ENCODE measurements at regions not wholly inside any gene's neighbourhood (a gene's known extent, or its start where the extent isn't known, plus 50 kb on each side); places are given as distances from the start of the nearest gene placed in this dataset.

DNA sequence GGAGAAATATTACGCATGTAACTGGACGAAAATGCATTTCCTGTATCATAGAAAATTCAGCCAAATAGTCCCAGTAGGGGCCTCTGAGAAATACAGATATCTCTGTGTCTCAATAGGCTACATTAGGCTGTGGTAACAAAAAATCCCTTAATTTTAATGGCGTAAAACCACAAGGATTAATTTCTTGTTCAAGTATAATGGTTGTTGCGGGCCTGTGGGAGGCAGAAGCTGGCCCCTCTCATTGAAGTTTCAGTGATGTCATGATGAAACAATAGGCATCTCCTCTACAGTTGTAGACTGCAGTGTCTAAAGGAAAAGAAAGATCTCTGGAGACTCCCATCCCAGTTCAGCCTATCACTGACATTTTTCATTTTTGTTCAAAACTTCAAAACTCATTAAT, 1625.6 kb upstream of the C9orf72 start:
- Histone ChIP-seq H2AFZ (ENCODE audit: low read depth, low read length) (no peak overlapping the region), H3K27me3 (ENCODE audit: control insufficient read depth in 2 of 2, insufficient read depth in 2 of 2, low read length in 2 of 2) (no peaks in the 10 kb centered on the region), H4K20me1 (replicated peaks; ENCODE audit: control insufficient read depth, extremely low read depth, insufficient read depth, low read length) (no peaks in the 10 kb centered on the region), H3K27ac (ENCODE audit: insufficient read depth, low read depth, low read length) (no peak overlapping the region), H3K9me3 (replicated peaks; ENCODE audit: control insufficient read depth, insufficient read depth, low read length) (no peaks in the 10 kb centered on the region), H3K9me1 (replicated peaks; ENCODE audit: control insufficient read depth, extremely low read depth, insufficient read depth, low read length) (no peaks in the 10 kb centered on the region), H3K79me2 (ENCODE audit: control insufficient read depth, insufficient read depth, low read length) (no peaks in the 10 kb centered on the region), H3K4me1 (ENCODE audit: control insufficient read depth, extremely low read depth, insufficient read depth, low read length) (no peaks in the 10 kb centered on the region), H3K9ac (replicated peaks; ENCODE audit: extremely low read depth, insufficient read depth, low read length) (no peak overlapping the region), H3K4me3 (replicated peaks in 1 of 3; ENCODE audit: insufficient read depth in 1 of 3, low read depth in 1 of 3, low read length in 3 of 3) (no peak overlapping the region), H3K4me2 (ENCODE audit: insufficient read depth, low read length) (no peak overlapping the region), H3K36me3 (ENCODE audit: control insufficient read depth in 2 of 2, extremely low read depth in 1 of 2, insufficient read depth in 2 of 2, low read length in 2 of 2) (no peaks in the 10 kb centered on the region)
- intact Hi-C loops (cut with micrococcal nuclease) (no loop called here), dilution Hi-C loops (cut with MboI; ENCODE audit: extremely low pct_ligation_motif_present, low sequenced_read_pairs) (no loop called here)
- TF ChIP-seq POLR2A (IDR thresholded peaks at IDR 0.05; ENCODE audit: low read depth, low read length) (no peak), MYC (IDR thresholded peaks at IDR 0.05; ENCODE audit: low read depth, low read length) (no peak), FOS (IDR thresholded peaks at IDR 0.05; ENCODE audit: borderline replicate concordance, insufficient read depth, low read length) (no peak), POLR2AphosphoS5 (IDR thresholded peaks at IDR 0.05; ENCODE audit: insufficient read depth, low read depth, low read length) (no peak), JUN (IDR thresholded peaks at IDR 0.05; ENCODE audit: borderline replicate concordance, insufficient read depth, insufficient read length, low read depth) (no peak), CTCF (IDR thresholded peaks at IDR 0.05; ENCODE audit: extremely low read depth in 1 of 2, insufficient read depth in 1 of 2, low read depth in 1 of 2, low read length in 2 of 2) (no peak)
- DNase-seq (ENCODE audit: low read depth, low spot score) (no peak), FAIRE-seq (no peak)
- POLR2A ChIA-PET = no interaction called here
- no TSS peak for BruUV-seq (replicated peaks)
- CTCF ChIA-PET = no interaction called here

DNA sequence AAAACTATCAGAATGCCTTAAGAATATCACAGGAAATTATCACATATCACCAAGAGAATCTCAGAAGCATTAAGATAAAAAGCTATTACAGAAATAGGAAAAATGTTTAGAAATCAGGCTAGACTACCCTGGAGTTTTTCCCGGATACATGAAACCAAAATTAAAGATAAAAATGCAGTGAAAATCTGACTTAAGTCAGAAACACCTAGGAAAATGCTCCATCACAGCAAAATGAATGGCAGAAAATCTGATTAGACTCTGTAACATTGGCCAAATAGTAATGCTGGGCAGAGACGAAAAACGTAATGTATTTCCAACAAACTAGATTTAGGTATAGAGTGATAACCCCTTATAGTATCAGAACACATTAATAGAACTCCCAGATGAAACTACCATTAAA, 1626.7 kb upstream of the C9orf72 start:
- TF ChIP-seq CTCF (IDR thresholded peaks at IDR 0.05; ENCODE audit: extremely low read depth in 1 of 2, insufficient read depth in 1 of 2, low read depth in 1 of 2, low read length in 2 of 2) = no peak
- TF ChIP-seq POLR2AphosphoS5 (IDR thresholded peaks at IDR 0.05; ENCODE audit: insufficient read depth, low read depth, low read length) = no peak
- no peak for TF ChIP-seq GATA2 (IDR thresholded peaks at IDR 0.05; ENCODE audit: insufficient read depth, insufficient read length, low read depth, low read length)
- no peak for TF ChIP-seq JUN (IDR thresholded peaks at IDR 0.05; ENCODE audit: borderline replicate concordance, insufficient read depth, insufficient read length, low read depth)
- no peak for TF ChIP-seq FOS (IDR thresholded peaks at IDR 0.05; ENCODE audit: borderline replicate concordance, insufficient read depth, low read length)
- TF ChIP-seq MYC (IDR thresholded peaks at IDR 0.05; ENCODE audit: low read depth, low read length) = no peak
- TF ChIP-seq POLR2A (IDR thresholded peaks at IDR 0.05; ENCODE audit: low read depth, low read length) = no peak
- TF ChIP-seq MAX (IDR thresholded peaks at IDR 0.05; ENCODE audit: insufficient read depth, insufficient read length) = no peak
- TF ChIP-seq EZH2 (IDR thresholded peaks at IDR 0.05; ENCODE audit: borderline replicate concordance, low read depth, low read length, severe bottlenecking) = no peak
- Histone ChIP-seq H4K20me1 (replicated peaks; ENCODE audit: control insufficient read depth, extremely low read depth, insufficient read depth, low read length) (no peaks in the 10 kb centered on the region), H3K9me3 (replicated peaks; ENCODE audit: control insufficient read depth, insufficient read depth, low read length) (no peaks in the 10 kb centered on the region), H3K79me2 (ENCODE audit: control insufficient read depth, insufficient read depth, low read length) (no peaks in the 10 kb centered on the region), H3K9ac (replicated peaks; ENCODE audit: extremely low read depth, insufficient read depth, low read length) (no peak overlapping the region), H3K27ac (ENCODE audit: insufficient read depth, low read depth, low read length) (no peak overlapping the region), H3K4me2 (ENCODE audit: insufficient read depth, low read length) (no peak overlapping the region), H3K4me3 (replicated peaks in 1 of 3; ENCODE audit: insufficient read depth in 1 of 3, low read depth in 1 of 3, low read length in 3 of 3) (no peak overlapping the region), H3K27me3 (ENCODE audit: control insufficient read depth in 2 of 2, insufficient read depth in 2 of 2, low read length in 2 of 2) (no peaks in the 10 kb centered on the region), H3K36me3 (ENCODE audit: control insufficient read depth in 2 of 2, extremely low read depth in 1 of 2, insufficient read depth in 2 of 2, low read length in 2 of 2) (no peaks in the 10 kb centered on the region), H3K4me1 (ENCODE audit: control insufficient read depth, extremely low read depth, insufficient read depth, low read length) (no peaks in the 10 kb centered on the region), H2AFZ (ENCODE audit: low read depth, low read length) (no peak overlapping the region), H3K9me1 (replicated peaks; ENCODE audit: control insufficient read depth, extremely low read depth, insufficient read depth, low read length) (no peaks in the 10 kb centered on the region)
- no TSS peak for BruUV-seq (replicated peaks)
- intact Hi-C loops (cut with micrococcal nuclease) = no loop called here
- POLR2A ChIA-PET = no interaction called here
- dilution Hi-C loops (cut with MboI; ENCODE audit: extremely low pct_ligation_motif_present, low sequenced_read_pairs) = no loop called here
- DNase-seq (ENCODE audit: low read depth, low spot score) = no peak
- FAIRE-seq = no peak
- CTCF ChIA-PET = no interaction called here
